SK-N-MC (cell line): ENCODE measurements at regions not wholly inside any gene's neighbourhood (a gene's known extent, or its start where the extent isn't known, plus 50 kb on each side); places are given as distances from the start of the nearest gene placed in this dataset.

ENCODE experiments used
- EZH2 ChIP-seq: fragments of 200-600 bp; sonication (generic); IDR thresholded peaks from one replicate; pipeline ENCODE4 v1.6.1; 2017; ENCODE audit warnings: antibody characterized with exemption
- FOXP2 ChIP-seq: optimal IDR thresholded peaks from 2 replicates; pipeline ENCODE3; 2011; ENCODE audit warnings: mild to moderate bottlenecking, moderate library complexity; ENCODE audit not compliant: insufficient read depth; ENCODE audit errors: extremely low read length, control extremely low read depth
- POLR2AphosphoS5 ChIP-seq: IDR thresholded peaks from 2 replicates; pipeline ENCODE4 v1.6.1; 2012; ENCODE audit warnings: mild to moderate bottlenecking, low read depth, low read length, borderline replicate concordance

DNA sequence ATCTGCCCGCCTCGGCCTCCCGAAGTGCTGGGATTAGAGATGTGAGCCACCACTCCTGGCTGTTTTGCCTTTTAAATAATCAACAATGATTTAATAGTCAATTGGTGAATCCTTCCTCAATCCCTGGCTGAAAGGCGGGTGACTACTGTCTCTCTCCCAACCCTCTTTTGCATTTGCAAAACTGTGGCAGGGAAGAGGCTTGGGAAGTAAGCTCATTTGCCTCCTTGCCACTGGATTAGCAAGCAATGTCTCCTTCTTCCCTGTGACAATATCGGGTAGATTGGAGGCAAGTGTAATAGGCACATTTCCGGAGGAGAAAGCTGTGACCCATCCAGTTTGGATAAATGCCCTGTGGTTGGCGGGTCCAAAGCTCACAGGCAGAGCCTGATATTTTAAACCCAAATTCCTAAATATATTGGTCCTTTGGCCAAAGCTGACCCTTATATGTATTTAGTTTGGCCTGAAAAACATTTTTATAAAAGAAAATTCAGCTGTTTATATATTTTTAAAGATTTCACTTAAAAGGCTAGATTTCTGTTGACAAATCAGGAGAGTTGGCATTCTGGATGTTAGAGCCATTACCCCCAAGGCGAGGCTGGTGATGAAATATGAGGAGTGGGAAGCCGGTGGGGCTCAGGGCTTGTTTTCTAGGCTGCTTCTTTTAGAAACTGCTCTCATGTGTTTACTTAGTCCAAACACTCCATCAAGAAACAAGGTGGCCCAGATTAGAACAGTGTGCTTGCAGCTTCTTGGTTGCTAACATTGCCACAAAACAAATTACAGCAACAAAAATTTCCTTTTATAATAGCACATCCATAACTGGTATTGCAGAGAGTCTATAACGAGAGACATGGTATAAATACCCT is 646.9 kb upstream of the TMEM132C start:
- no peak for TF ChIP-seq EZH2
- TF ChIP-seq POLR2AphosphoS5: no peak
- TF ChIP-seq FOXP2: no peak
